Activated CD4-positive, alpha-beta T cell treated with anti-CD3 and anti-CD28 coated beads, Interleukin-2, Interleukin-4, amounts not matched to agents 100 ng/mL and 50 ng/mL, durations not matched to agents 16 hours and 8 hours (primary cell): ENCODE measurements at regions not wholly inside any gene's neighbourhood (a gene's known extent, or its start where the extent isn't known, plus 50 kb on each side); places are given as distances from the start of the nearest gene placed in this dataset.

Experiments used
- DNase-seq: peaks from one replicate; pipeline ENCODE4 v3.0.0-alpha.2; 2020; ENCODE audit warnings: low spot score

GRCh38 chr4:35697210-35697736, 547.0 kb downstream of the ARAP2 start:
- DNase-seq: no peak

DNA sequence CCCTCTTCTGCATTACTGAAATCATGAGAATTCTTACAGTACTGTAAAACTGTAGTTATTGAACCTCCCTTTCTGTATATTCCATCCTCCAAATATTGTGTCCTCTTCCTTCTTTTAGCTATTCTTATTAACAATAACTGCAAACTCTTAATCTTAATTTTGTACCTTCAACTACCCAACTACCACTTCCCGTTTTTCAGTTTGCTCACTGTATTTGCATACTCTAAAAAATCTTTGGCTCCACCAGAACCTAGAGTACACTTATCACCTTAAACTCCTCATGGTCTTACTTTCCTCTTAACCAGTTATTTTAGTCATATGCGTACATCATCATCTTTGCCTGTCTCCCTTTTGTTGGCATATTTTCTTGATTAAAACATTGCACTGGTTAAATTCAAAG, 543.7 kb downstream of the ARAP2 start:
- DNase-seq: no peak

- DNase-seq: no peak
Observed at GRCh38 chr4:35709080-35709479, 535.2 kb downstream of the ARAP2 start.

- DNase-seq: no peak
Observed at GRCh38 chr4:35710343-35710742, 534.0 kb downstream of the ARAP2 start.

DNA sequence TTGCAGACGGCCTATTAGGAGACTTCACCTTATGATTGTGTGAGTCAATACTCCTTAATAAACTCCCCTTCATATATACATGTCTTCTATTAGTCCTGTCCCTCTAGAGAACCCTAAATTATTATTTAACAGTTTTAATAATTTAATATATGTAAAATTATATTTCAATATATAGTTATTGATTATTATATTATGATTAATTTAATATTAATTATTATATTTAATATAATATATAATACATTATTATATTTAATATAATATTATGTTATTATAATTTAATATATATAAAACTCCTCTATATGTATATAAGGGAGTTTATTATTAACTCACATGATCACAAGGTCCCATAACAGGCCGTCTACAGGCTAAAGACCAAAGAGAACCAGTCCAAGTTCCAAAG, 533.2 kb downstream of the ARAP2 start:
- DNase-seq: no peak

DNA sequence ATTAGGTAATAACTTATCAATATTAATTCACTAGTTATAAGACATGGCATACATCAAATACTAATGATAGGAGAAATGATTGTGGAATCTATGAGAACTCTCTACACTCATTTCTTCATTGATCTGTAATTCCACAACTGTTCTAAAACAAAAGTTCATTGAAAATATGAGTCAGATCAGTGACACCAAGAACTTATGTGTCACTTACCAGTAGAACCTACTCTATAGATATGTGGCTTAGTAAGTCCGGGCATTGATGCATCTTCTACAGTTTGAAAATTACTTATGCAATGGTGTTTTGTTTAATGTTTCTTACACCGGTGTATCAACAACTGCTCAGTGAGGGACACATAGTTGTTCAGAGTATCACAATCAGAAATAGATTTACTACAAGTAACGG, 520.3 kb downstream of the ARAP2 start:
- DNase-seq: no peak

DNA sequence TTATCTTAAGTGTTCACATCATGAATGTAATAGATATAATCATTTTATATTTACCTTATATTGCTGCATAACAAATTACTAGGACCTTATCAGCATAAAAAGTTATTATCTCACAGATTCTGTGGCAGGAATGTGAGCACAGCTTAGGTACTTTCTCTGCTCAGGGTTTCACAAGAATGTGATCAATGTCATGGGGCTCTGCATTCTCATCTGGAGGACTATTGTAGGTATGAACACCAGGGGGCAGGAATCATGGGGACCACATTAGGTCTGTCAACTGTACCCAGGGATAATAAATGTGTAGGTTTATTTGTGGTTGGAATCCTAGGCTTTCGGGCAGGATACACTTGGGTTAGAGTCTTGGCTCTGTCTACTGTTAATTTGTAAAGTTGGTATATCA, 519.2 kb downstream of the ARAP2 start:
- peak; percentile 0 for DNase-seq

- DNase-seq: no peak
Observed at GRCh38 chr4:35730414-35730813, 513.9 kb downstream of the ARAP2 start.

DNA sequence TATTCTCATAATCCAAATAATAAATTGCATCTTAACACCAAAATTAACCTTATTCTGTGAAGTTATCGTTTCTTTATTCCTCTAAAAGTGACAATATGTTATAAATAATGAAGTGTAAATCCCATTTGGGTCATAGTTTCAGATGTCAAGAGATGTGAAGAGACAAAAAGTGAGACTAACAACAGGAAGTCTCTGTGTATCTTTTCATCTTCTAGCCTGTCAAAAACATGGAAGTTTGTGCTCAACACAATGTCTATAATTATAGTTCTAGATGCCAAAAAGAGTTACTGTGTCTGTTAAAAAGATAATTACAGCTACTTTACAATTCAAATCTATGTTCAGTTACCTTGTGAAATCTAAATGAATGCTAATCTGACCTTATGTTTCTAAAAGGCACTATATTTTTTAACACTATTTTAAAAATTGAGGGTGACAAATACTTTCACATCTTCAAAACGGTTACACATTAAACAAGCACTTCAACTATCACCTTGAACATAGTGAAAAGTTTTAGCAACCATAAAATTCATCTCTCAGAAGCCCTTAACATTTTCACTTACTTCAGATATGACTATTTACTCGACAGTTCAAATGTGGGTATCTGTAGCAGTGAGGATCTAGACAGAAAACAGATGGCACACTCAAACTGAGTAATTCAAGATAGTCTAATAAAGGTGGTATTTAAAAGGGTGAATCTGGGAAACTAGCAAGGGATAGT, 509.8 kb downstream of the ARAP2 start:
- no peak for DNase-seq

GRCh38 chr4:35739308-35739707, 505.0 kb downstream of the ARAP2 start:
- no peak for DNase-seq

- DNase-seq: no peak
Observed at GRCh38 chr4:35754047-35754446, 490.3 kb downstream of the ARAP2 start.

GRCh38 chr4:35757836-35758235, 486.5 kb downstream of the ARAP2 start:
- no peak for DNase-seq

- DNase-seq: no peak
Observed at GRCh38 chr4:35760807-35761206, 483.5 kb downstream of the ARAP2 start.

DNA sequence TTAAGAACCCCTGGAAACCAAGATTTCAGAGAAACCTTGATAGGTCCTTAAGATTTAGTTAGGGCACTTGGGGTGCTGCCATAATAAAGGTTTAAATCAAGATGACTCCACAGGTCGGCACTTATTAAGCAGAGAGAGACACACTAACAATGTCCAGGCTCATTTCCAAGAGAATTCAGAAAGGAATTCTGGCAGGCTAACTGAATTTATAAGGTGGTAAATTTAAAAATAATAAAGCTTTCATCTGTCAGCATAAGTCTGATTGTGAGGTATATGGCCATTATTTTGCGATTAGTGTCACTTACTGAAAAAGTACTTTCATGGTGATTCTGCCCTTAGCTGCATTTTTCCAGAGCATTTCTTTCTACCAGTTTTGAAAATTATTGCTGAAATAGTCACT, 472.7 kb downstream of the ARAP2 start:
- no peak for DNase-seq

- no peak for DNase-seq
Observed at GRCh38 chr4:35772291-35772690, 472.0 kb downstream of the ARAP2 start.

DNA sequence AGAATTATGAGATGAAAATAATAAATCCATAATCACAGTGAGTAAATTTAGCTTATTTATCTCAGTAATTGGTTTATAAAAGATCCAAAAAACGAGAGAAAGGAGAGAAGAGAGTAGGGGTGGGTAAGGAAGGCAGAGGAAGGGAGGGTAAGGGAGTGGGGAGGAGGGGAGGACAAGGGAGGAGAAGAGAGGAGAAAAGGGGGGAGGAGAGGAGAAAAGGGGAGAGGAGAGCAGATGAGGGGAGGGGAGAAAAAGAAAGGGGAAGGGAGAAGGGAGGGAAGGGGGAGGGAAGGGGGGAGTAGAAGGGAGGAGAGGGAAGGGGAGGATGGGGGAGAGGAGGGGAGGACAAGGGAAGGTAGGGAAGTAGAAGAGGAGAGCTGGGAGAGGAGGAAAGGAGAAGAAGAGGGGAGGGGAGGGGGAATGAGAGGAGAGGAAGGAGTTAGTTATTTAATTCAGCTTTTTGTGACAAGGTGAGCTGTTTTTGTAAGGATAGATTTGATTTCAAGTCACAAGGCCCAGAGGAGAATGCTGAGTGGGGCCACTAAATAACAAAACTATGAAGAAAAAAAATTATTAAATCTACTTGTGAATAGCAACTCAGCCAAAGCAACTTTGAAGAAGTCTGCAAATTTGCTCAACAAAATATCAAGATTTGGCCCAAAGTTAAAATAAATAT, 454.3 kb downstream of the ARAP2 start:
- DNase-seq: no peak

DNA sequence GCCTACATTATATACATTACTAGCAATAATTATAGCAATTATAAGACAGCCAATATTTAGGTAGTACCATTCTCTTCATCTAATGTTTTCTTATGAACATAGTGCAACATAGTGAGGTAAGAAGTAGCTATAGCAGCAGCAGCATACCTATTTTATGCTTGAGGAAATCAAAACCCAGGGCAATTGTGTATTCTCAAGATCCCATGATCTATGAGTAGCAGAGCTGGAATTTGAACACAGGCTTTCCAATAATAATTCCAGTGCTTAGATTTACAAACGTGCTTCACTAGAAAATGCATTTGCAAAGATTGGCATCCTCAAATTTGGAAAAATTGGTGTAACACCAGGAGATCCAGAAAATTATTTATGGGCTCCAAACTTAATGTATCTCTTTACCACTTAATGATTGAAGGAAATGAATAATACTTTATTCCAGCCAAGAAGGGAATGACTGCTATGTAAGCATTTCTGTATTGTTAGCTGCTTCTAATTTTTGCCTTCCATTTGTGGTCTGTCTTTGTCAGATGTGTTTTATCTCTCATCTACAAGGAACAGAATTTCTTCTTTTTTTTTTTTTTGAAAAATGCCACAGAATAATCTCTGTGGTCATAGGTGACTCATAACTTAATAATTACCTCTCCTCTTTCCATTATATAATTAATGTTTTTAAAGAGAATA, 451.1 kb downstream of the ARAP2 start:
- DNase-seq: no peak

GRCh38 chr4:35793766-35794165, 450.5 kb downstream of the ARAP2 start:
- no peak for DNase-seq

DNA sequence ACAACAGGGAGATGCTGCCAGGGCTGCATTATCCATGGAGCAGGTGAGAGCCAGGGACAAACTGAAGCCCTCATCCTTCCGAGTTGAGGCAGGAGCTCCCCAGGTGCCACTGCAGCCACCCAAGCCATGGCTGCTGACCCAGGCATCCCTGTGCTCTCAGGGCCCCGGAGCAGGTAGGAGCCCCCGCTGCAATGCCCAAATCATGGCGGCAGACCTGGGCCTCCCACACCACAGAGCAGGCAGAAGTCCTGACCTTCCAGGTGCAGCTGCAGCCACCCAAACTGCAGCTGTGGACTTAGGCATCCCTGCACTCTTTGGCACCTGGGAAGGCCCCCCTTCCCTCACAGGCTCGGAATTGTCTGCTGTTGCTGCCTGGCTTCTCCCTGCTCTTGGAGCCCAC, 443.6 kb downstream of the ARAP2 start:
- DNase-seq: no peak

GRCh38 chr4:35802644-35803043, 441.7 kb downstream of the ARAP2 start:
- no peak for DNase-seq

DNA sequence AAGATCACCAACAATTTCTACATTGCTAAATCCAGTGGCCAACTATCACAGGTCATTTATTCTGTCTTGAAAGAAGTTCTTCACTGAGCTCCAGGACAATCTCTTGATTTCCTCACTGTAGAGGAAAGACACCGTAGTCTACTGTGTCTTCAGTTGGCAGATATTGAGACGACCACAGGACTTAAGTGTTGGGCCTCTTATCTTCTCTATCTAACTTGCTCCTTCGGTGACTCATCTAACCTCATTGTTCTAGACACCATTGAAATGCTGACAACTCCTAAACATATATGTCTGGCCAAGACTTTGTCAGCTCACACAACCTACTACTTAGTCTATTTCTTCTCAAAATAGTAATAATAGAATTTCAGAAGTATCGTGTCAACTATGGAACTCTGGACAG, 425.8 kb downstream of the ARAP2 start:
- DNase-seq: no peak

DNA sequence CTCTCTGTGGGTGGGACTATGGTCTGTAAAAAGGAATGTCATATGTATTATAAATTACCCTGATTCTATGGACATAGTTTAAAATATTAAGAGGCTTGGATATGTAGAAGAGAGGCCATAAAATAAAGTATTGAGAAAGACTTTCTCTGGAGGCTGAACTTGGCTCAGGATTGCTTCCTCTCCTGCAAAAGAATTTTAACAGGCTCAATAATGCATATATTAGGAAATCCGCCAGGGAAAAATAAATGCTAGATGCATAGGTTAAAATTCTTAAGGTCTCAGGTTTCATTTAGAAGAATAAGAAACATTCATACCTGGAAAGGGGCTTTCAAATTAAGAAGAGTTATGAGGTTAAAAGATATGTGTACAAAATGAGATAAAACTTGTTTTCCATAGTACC, 424.3 kb downstream of the ARAP2 start:
- DNase-seq: no peak

GRCh38 chr4:35824231-35824630, 420.1 kb downstream of the ARAP2 start:
- DNase-seq: no peak
